NCI-H510A treated with DMSO at 0.1 percent for 48 hours (cell line): ENCODE measurements at regions not wholly inside any gene's neighbourhood (a gene's known extent, or its start where the extent isn't known, plus 50 kb on each side); places are given as distances from the start of the nearest gene placed in this dataset.
"Not testable (repeated sequence)": the region's sequence is repeated elsewhere in the genome, so short reads cannot be mapped to it uniquely, and the experiment has no call there.

ENCODE experiments used
- DNase-seq: peaks from one replicate; lab custom pipeline; 2025; lab: John Stamatoyannopoulos, UW

DNA sequence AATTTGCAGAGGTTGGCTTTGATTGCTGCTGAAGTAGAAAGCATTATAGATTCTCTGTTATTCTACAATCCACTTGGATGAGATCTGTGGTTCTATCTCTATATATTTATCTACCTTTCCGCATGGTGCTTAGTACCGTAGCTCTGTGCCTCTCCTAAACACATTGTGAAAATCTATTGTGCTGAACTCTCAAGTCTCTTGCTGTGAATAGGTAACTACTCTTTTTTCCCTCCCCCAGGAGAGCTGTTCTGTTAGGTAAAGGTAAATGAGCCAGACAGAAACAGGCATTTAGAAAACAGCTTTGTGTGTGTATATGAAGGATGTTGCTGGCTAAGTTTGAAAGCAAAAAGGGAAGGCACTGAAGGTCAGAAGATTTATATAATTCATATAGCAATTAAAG is 112.6 kb downstream of the BRMS1L start:
- no peak for DNase-seq

DNA sequence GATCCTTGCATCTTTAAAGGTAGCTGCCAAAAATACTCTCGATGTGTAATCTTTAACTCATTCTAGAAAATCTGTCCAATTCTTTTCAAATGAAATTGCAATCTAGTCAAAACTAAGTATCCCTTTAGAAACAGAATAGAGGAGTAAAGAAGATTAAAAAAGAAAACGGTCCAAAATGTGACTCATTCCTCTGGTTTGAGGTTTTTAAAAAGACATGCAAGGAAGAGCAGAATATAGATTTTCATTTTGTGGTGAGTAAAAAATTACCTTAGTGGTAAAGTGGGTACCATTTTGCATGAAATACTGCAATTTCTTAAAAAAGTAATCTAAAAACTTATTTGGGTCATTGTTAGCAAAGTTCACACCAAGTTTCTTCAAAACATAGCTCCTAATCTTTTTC is 108.4 kb downstream of the BRMS1L start:
- no peak for DNase-seq

DNA sequence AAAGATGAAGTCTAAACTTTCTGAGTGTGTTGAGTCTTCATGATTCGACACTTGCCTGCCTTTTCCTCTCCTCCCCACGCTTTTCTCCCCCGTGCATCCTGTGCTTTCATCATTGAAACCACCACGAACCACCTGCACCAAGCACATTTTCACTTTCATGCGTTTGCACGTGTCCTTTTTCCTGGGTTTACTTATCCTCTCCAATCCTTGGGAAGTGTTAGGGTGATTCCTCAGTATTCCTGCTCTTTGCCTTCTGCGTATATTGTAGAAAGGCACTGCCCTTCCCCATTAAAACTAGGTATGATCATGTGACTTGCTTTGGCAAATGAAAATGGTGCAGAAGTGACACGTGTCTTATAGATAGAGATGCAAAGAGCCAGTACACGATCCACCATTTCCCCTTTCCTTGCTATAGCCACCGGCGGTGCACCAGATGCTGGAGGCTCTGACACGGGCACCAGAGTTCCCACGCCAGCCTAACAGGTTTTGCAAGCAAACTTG is 106.6 kb downstream of the BRMS1L start:
- no peak for DNase-seq

DNA sequence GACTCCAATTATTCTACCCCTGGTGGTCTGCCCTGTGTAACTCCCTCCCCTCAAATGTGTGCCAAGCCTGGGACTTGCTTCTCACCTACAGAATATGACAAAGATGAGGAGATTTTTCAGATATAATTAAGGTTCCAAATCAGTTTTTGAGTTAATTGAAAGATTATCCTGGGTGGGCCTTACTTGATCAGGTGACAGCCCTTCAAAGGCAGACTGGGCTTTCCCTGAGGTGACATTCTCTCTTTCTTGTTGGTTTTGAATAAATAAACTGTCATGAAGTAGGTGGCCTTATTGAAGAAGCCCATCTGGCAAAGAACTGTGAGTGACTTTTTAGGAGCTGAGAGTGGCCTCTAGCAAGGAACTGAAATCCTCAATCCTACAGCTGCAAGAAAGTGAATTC is 106.0 kb downstream of the BRMS1L start:
- DNase-seq: no peak

DNA sequence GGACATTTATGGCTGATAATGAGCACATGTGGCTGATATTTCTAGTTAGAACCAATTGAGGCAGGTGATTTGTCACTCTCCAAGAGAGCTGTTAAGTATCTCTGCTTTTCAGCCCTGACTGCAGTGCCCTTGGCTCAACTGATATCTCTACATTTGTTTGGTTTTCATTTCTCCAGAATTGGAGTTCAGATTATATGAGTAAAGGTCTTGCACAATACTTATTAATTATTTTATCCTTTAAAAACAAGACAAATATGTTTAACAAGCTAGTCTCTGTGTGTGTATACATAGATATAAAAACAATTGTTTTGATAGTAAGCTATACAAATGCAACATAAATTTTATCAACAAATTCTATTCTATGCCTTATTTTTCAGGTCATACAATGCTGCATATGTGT is 105.2 kb downstream of the BRMS1L start:
- DNase-seq: no peak

DNA sequence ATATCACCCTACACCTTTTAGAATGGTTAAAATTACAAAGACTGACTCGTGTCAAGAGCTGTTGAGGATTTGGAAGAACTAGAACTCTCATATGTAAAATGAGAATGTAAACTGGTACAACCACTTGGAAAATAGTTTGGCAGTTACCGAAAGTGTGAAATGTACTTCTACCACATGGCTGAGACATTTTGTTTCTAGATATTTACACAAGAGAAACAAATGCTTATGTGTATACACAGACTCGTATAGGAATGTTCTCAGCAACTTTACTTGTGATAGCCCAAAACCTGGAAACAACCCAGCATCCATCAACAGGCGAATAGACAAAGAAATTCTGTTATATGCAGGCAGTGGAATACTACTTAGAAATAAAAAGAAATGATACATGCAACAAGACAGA is 103.0 kb downstream of the BRMS1L start:
- DNase-seq: no peak

DNA sequence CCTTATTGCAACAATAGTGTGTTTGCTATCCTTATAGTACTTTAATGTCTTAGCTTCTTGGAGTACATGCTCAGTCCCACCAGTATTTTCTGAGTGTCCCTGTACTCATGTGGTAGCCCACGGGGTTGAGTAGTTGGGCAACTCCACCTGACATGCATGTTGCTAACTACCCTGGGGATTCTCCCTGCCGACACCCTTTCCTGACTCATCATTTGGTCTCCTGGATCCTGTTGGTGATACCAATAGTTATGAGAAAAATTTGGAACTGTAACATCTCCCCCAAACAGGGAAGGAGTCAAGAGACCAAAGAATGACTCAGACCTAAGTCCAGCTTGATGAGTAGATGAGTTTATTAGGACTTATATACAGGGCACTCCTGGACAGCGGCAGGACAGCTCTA is 101.6 kb downstream of the BRMS1L start:
- DNase-seq: no peak

DNA sequence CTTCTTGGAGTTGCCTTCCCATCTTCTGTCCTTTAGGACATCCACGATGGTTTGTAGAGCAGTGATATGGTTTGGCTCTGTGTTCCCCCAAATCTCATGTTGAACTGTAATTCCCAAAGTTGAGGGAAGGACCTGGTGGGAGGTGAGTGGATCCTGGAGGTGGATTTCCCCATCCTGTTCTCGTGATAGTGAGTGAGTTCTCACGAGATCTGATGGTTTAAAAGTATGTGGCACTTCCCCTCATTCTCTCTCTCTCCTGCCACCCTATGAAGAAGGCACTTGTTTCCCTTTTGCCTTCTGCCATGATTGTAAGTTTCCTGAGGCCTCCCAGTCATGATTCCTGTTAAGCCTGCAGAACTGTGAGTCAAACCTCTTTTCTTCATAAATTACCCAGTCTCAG is 99.2 kb downstream of the BRMS1L start:
- DNase-seq: no peak

DNA sequence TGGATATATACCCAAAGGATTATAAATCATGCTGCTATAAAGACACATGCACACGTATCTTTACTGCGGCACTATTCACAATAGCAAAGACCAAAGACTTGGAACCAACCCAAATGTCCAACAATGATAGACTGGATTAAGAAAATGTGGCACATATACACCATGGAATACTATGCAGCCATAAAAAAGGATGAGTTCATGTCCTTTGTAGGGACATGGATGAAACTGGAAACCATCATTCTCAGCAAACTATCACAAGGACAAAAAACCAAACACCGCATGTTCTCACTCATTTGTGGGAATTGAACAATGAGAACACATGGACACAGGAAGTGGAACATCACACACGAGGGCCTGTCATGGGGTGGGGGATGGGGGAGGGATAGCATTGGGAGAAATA is 96.5 kb downstream of the BRMS1L start:
- DNase-seq: not testable (repeated sequence)

DNA sequence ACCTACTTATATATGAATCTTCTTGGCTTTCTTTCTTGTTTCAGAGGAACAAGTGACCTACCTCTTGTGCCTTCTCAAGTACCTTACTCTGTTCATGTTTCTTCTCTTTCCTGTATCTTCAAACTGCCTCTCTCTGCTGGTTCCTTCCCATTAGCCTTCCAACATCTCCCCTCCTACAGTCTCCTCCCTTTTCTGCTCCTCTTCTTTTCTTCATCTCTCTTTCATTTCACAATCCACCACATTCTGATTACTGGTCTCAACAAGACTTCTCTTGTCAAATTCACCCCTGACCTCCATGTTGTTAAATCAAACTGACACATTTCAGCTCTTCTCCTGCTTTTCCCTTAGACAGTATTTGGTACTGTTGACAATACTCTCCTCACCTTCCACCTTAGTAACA is 95.6 kb downstream of the BRMS1L start:
- no peak for DNase-seq
